ENCODE measurements at regions not wholly inside any gene's neighbourhood (a gene's known extent, or its start where the extent isn't known, plus 50 kb on each side); places are given as distances from the start of the nearest gene placed in this dataset.

GRCh38 chr3:116824208-116824607, 114.6 kb downstream of the TUSC7 start:
- no peak overlapping the region for H3K4me3 ChIP-seq
- no peak for DNase-seq (ENCODE audit: low spot score)
- H3K27ac ChIP-seq, result no peak overlapping the region
- no peak for TF ChIP-seq CTCF (IDR thresholded peaks at IDR 0.05)

- no peak for TF ChIP-seq CTCF (IDR thresholded peaks at IDR 0.05)
- no peak overlapping the region for H3K27ac ChIP-seq
- no peak overlapping the region for H3K4me3 ChIP-seq
- no peak for DNase-seq (ENCODE audit: low spot score)
These were observed 123.6 kb downstream of the TUSC7 start for GRCh38 chr3:116833202-116833601.

- no peak overlapping the region for H3K27ac ChIP-seq
- no peak for TF ChIP-seq CTCF (IDR thresholded peaks at IDR 0.05)
- DNase-seq (ENCODE audit: low spot score), result no peak
These were observed 125.2 kb downstream of the TUSC7 start for GRCh38 chr3:116834816-116835215.

GRCh38 chr3:116835658-116836057, 126.1 kb downstream of the TUSC7 start:
- no peak overlapping the region for H3K4me3 ChIP-seq
- DNase-seq (ENCODE audit: low spot score), result no peak
- no peak for TF ChIP-seq CTCF (IDR thresholded peaks at IDR 0.05)
- H3K27ac ChIP-seq, result no peak overlapping the region

More at GRCh38 chr3:116834816-116835215, 125.2 kb downstream of the TUSC7 start:
- no peak overlapping the region for H3K4me3 ChIP-seq

- H3K4me3 ChIP-seq, result no peak overlapping the region
- no peak for TF ChIP-seq CTCF (IDR thresholded peaks at IDR 0.05)
- H3K27ac ChIP-seq, result no peak overlapping the region
- no peak for DNase-seq (ENCODE audit: low spot score)
These were observed 126.7 kb downstream of the TUSC7 start for GRCh38 chr3:116836286-116836685.

- Histone ChIP-seq H3K4me3 (no peak overlapping the region), H3K27ac (no peak overlapping the region)
- no peak for TF ChIP-seq CTCF (IDR thresholded peaks at IDR 0.05)
- no peak for DNase-seq (ENCODE audit: low spot score)
These were observed 127.9 kb downstream of the TUSC7 start for GRCh38 chr3:116837483-116837882.

GRCh38 chr3:116841003-116841735, 131.6 kb downstream of the TUSC7 start:
- no peak for TF ChIP-seq CTCF (IDR thresholded peaks at IDR 0.05)
- Histone ChIP-seq H3K4me3 (no peak overlapping the region), H3K27ac (no peak overlapping the region)
- DNase-seq (ENCODE audit: low spot score), result no peak

Measured in coronary artery (tissue), 2 donors.